ENCODE measurements at regions not wholly inside any gene's neighbourhood (a gene's known extent, or its start where the extent isn't known, plus 50 kb on each side); places are given as distances from the start of the nearest gene placed in this dataset.

GRCh38 chr12:124513297-124513867, 54.0 kb downstream of the NCOR2 start:
- TF ChIP-seq CTCF (IDR thresholded peaks at IDR 0.05): no peak
- TF ChIP-seq POLR2AphosphoS5 (IDR thresholded peaks at IDR 0.05; ENCODE audit: low read depth, low read length): peak; percentile 11; the same call in 1 of the 2 replicates

Data from Panc1 (cell line).